Skeletal muscle satellite cell (primary cell): ENCODE measurements at regions not wholly inside any gene's neighbourhood (a gene's known extent, or its start where the extent isn't known, plus 50 kb on each side); places are given as distances from the start of the nearest gene placed in this dataset.

Experiments used
- H3K27me3 ChIP-seq: 2 replicates; pipeline ENCODE4 v1.7.0; 2013; ENCODE audit warnings: low read length; ENCODE audit not compliant: control insufficient read depth, insufficient read depth
- H3K36me3 ChIP-seq: 2 replicates; pipeline ENCODE4 v1.7.0; 2013; ENCODE audit warnings: mild to moderate bottlenecking, control low read depth, low read length; ENCODE audit not compliant: insufficient read depth
- H3K4me1 ChIP-seq: 2 replicates; pipeline ENCODE4 v1.7.0; 2013; ENCODE audit warnings: low read length; ENCODE audit not compliant: control insufficient read depth, insufficient read depth
- H3K4me2 ChIP-seq: 2 replicates; pipeline ENCODE4 v1.7.0; 2013; ENCODE audit warnings: mild to moderate bottlenecking, low read length
- H3K4me3 ChIP-seq: 2 replicates; pipeline ENCODE4 v1.7.0; 2013; ENCODE audit warnings: low read length
- H3K9ac ChIP-seq: 2 replicates; pipeline ENCODE4 v1.7.0; 2013; ENCODE audit warnings: mild to moderate bottlenecking, low read depth, low read length, moderate library complexity
- H3K9me3 ChIP-seq: replicated peaks from 2 replicates; pipeline ENCODE4 v1.7.0; 2013; ENCODE audit warnings: mild to moderate bottlenecking, control low read depth, low read length

GRCh38 chr9:115730845-115731244 lies 422.7 kb upstream of the PAPPA start:
- Histone ChIP-seq H3K4me3 (no peak overlapping the region), H3K27me3 (no peaks in the 10 kb centered on the region), H3K9me3 (no peaks in the 10 kb centered on the region), H3K4me1 (peaks cover 8% of the 10 kb centered on the region), H3K4me2 (no peak overlapping the region), H3K36me3 (no peaks in the 10 kb centered on the region), H3K9ac (no peak overlapping the region)

DNA sequence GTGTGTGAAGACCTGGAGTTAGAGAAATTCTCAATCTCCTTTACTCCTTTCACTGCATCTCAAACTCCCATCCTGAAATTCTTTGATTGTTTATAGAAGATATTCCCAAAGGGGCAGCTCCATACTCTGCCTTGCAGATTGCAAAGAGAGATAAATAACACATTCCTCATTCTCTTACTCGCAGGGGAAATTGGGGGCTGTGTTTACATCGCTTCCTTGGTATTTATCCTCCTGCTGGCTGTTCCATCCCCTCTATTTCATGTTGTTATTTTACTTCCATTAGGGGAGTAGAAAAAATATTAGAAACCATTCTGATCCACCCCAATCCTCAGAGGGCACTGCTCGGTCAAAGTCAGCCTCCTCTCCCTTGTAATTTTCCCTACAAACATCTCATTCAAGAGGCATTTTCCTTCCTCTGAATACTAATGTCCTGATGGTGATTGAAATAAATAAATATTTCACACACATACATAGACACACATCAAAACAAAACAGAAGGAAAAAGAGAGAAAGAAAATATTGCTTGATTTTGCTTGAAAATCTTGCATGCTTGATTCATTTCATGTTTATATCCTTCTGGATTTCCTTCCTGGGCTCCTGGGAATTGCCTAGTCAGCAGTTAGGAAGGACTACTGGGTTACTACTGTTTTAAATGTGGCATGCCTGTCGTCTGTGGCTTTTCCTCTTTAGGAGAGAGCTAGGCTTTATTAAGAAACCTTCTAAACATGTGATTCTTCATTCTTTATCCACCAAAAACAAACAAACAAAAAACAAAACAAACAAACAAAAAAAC lies 420.1 kb upstream of the PAPPA start:
- no peak overlapping the region for H3K9ac ChIP-seq
- H3K4me3 ChIP-seq: no peak overlapping the region
- no peaks in the 10 kb centered on the region for H3K27me3 ChIP-seq
- H3K4me2 ChIP-seq: peak overlapping the region; percentile 19
- H3K9me3 ChIP-seq: no peaks in the 10 kb centered on the region
- no peaks in the 10 kb centered on the region for H3K36me3 ChIP-seq
- peaks cover 8% of the 10 kb centered on the region for H3K4me1 ChIP-seq

DNA sequence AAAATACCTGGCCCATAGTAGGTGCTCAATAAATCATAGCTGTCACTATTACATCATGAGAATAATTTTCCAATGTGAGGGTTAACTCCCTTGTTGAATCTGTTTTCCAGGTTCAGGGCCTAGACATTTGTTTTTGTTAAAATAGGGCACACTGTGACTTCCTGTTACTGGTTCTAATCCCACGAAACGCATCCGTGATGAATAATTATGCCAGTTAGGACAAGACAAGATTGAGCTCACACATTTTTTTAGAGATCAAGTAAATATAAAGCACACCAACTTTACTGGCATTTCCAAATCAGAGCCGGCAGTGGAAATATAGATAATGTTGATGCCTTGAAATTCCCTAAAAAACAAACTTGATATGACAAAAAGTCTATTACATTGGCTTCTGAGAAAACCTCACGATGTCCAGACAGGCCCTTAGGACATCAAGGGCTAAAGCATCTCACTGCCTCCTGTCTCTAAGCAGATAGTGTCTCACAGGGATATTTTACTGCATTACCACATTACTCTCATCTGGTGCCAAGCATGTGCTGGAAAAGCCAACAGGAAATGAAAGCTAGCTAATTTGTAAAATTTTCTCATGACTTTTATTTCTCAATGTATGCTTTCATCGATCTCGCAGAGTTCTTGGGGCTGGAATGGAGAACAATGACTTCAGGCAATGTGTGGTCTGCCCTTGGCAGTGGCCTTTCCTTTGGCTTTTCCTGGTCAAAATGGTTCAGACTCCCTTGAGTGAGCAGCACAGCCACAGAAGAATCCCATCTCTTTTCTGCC lies 414.3 kb upstream of the PAPPA start:
- H3K4me1 ChIP-seq: no peaks in the 10 kb centered on the region
- no peaks in the 10 kb centered on the region for H3K36me3 ChIP-seq
- no peaks in the 10 kb centered on the region for H3K27me3 ChIP-seq
- no peak overlapping the region for H3K4me3 ChIP-seq
- H3K4me2 ChIP-seq: no peak overlapping the region
- H3K9ac ChIP-seq: no peak overlapping the region
- H3K9me3 ChIP-seq: no peaks in the 10 kb centered on the region

DNA sequence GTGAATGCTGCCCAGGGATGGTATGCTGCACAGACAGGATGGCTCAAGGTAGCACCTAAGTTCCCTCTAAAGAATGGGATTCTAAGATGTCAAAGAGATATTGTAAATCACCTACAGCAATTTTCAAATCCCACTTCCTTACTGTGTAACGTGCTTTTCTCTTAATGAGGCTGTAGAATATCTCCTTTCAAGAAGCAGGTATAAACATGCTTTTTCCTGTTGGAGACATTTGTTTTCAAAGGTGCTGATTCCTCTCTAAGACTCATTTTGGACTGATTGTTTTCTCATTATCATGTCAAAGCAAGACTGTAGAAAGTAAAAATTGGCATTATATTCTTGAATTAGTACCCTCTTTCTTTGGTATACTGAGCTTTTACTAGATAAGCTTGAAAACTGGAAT lies 412.6 kb upstream of the PAPPA start:
- H3K4me3 ChIP-seq: no peak overlapping the region
- no peaks in the 10 kb centered on the region for H3K27me3 ChIP-seq
- H3K4me1 ChIP-seq: no peaks in the 10 kb centered on the region
- no peak overlapping the region for H3K9ac ChIP-seq
- H3K4me2 ChIP-seq: no peak overlapping the region
- H3K36me3 ChIP-seq: no peaks in the 10 kb centered on the region
- no peaks in the 10 kb centered on the region for H3K9me3 ChIP-seq

DNA sequence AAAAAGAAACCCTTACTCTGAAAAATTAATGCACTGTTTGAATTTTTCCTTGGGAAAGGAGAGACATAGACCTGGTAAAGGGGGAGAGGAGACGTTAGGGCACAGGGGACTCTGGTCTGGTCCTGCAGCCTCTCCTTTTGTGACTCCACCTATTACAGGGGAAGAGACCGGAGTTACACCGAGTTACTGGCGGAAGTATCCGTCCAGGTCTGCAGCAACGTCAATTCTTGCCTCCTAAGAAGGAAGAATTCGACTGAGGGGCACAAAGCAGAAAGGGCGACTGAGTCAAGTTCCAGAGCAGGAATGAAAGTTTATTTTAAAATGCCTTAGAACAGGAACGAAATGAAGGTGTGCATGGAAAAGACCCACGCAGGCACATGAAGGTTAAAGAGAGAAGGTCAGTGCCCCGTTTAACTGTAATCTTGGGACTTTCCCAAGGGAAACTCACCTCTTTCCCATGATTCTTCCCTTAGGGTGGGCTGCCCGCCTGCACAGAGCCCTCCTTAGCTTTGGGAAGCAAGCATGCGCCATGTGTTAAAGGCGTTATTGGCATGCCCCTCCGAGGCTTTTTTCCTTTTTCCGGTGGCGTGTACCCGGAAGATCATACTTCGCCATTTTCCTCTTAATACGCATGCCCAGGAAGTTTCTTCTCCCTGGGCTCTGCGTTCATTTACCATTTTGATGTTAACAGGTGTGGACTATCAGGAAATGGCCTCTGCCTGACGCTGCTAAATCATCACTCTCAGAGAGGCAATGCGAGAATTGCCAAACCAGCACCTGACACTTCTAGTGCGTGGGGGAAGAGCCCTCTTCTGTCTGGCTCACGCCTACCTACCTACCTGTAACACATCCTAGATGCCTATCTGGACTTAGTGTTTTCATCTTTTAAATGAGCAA lies 409.6 kb upstream of the PAPPA start:
- Histone ChIP-seq H3K4me1 (no peaks in the 10 kb centered on the region), H3K9me3 (no peaks in the 10 kb centered on the region), H3K27me3 (no peaks in the 10 kb centered on the region), H3K36me3 (no peaks in the 10 kb centered on the region), H3K4me2 (no peak overlapping the region), H3K9ac (no peak overlapping the region), H3K4me3 (no peak overlapping the region)

GRCh38 chr9:115746496-115746895 lies 407.1 kb upstream of the PAPPA start:
- Histone ChIP-seq H3K4me1 (no peaks in the 10 kb centered on the region), H3K4me2 (no peak overlapping the region), H3K27me3 (no peaks in the 10 kb centered on the region), H3K9ac (no peak overlapping the region), H3K4me3 (no peak overlapping the region), H3K36me3 (no peaks in the 10 kb centered on the region), H3K9me3 (no peaks in the 10 kb centered on the region)

DNA sequence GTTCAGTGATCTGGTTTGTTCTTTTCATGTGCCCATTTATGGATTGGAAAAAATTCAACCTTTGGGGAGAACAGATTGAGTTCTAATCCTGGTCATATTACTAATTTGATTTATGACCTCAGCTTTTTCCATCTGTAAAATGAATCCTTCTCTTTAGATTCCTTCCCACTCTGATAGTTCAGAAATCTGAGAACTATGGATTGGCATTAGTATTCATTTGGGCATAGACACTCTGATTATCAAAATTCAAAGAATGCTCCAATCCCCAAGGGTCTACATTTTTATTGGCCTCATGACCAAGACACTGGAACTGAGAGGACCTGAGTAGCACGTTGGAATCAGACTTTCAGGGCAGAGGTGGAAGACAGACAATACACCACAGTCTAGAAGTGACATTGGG lies 405.9 kb upstream of the PAPPA start:
- H3K4me2 ChIP-seq: no peak overlapping the region
- no peaks in the 10 kb centered on the region for H3K27me3 ChIP-seq
- H3K9me3 ChIP-seq: no peaks in the 10 kb centered on the region
- no peak overlapping the region for H3K4me3 ChIP-seq
- H3K9ac ChIP-seq: no peak overlapping the region
- H3K36me3 ChIP-seq: no peaks in the 10 kb centered on the region
- H3K4me1 ChIP-seq: no peaks in the 10 kb centered on the region

- no peak overlapping the region for H3K9ac ChIP-seq
- no peaks in the 10 kb centered on the region for H3K27me3 ChIP-seq
- no peaks in the 10 kb centered on the region for H3K36me3 ChIP-seq
- no peak overlapping the region for H3K4me3 ChIP-seq
- peaks cover 11% of the 10 kb centered on the region for H3K4me1 ChIP-seq
- no peaks in the 10 kb centered on the region for H3K9me3 ChIP-seq
- no peak overlapping the region for H3K4me2 ChIP-seq
Measured at GRCh38 chr9:115756736-115757135, 396.9 kb upstream of the PAPPA start.

DNA sequence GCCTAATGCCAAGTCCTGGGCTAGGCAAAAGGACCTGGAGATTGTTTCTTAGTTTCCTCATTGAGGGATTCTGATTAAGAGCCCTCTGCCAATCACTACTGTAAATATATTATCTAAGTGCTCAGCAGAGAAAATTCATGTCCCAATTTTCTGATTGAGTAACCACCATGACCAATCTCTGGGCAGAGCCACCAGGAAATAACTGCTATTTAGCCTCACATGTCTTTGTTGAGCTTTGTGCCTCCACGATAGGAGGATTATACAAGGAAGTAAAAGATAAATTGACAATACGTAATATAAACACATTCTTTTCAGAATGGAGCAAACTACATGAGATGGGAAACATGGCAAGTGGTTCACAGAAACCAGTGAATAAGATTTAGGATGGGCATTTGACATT lies 396.1 kb upstream of the PAPPA start:
- Histone ChIP-seq H3K27me3 (no peaks in the 10 kb centered on the region), H3K4me2 (no peak overlapping the region), H3K4me1 (peaks cover 11% of the 10 kb centered on the region), H3K36me3 (no peaks in the 10 kb centered on the region), H3K4me3 (no peak overlapping the region), H3K9ac (no peak overlapping the region), H3K9me3 (no peaks in the 10 kb centered on the region)

- Histone ChIP-seq H3K9me3 (no peaks in the 10 kb centered on the region), H3K36me3 (no peaks in the 10 kb centered on the region), H3K4me2 (no peak overlapping the region), H3K4me1 (peaks cover 11% of the 10 kb centered on the region), H3K4me3 (no peak overlapping the region), H3K27me3 (no peaks in the 10 kb centered on the region), H3K9ac (no peak overlapping the region)
Measured at GRCh38 chr9:115758441-115758840, 395.1 kb upstream of the PAPPA start.

- no peak overlapping the region for H3K4me2 ChIP-seq
Measured at GRCh38 chr9:115759426-115759825, 394.2 kb upstream of the PAPPA start.

More at GRCh38 chr9:115759426-115759825, 394.2 kb upstream of the PAPPA start:
- H3K27me3 ChIP-seq: no peaks in the 10 kb centered on the region
- H3K4me1 ChIP-seq: peaks cover 11% of the 10 kb centered on the region
- H3K9ac ChIP-seq: no peak overlapping the region
- no peak overlapping the region for H3K4me3 ChIP-seq
- no peaks in the 10 kb centered on the region for H3K36me3 ChIP-seq
- H3K9me3 ChIP-seq: no peaks in the 10 kb centered on the region
